HG03196 (cell line): ENCODE measurements at regions not wholly inside any gene's neighbourhood (a gene's known extent, or its start where the extent isn't known, plus 50 kb on each side); places are given as distances from the start of the nearest gene placed in this dataset.
"Not testable (repeated sequence)": the region's sequence is repeated elsewhere in the genome, so short reads cannot be mapped to it uniquely, and the experiment has no call there.

Experiments used
- ATAC-seq: cut with Tn5 transposase; IDR thresholded peaks from one replicate; pipeline ENCODE4 v1.9.1; 2021; ENCODE audit not compliant: unreplicated experiment

DNA sequence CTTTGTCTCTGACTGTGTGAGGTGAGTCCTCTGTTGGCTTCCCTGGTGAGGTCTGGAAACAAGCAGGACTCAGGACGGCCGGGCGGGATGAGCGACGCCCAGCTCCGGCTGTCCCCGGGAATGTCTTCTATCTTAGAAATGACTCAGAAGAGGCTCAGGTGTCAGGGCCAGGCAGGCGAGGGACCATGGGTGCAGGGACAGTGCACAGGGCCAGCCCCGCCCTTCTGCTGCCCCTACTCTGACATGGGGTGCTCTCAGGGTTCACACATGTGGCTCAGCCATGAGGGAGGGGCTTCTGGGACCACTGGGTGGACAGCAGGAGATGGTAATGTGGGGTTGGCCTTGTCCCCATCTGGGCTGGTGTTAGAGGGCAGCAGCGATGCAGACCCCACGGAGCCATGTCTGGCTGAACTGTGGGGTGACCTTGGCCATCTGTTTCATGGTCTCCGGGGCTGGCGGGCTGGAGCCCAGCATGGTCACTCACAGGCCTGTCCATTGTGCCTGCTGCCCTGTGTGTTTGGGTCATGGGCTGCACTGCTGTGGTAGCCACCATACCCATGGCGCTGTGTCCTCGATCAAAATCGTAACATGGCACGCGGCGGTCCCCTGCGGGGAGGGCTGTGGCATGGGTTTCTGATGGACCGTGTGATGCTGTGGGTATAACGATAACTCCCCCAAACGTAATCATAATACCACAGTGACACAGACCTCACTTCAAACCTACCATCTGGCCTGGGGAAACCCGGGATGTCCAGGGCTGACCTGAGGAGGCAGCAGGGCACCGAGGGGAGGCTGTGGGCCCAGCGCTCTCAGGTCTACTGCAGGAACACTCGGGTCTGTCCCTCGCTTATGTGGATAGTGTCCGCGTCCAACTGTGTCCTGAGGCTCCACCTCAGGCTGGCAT is 368.8 kb downstream of the TMEM121 start:
- ATAC-seq, result no peak

GRCh38 chr14:105896206-105896605 is 369.8 kb downstream of the TMEM121 start:
- ATAC-seq, result not testable (repeated sequence)

DNA sequence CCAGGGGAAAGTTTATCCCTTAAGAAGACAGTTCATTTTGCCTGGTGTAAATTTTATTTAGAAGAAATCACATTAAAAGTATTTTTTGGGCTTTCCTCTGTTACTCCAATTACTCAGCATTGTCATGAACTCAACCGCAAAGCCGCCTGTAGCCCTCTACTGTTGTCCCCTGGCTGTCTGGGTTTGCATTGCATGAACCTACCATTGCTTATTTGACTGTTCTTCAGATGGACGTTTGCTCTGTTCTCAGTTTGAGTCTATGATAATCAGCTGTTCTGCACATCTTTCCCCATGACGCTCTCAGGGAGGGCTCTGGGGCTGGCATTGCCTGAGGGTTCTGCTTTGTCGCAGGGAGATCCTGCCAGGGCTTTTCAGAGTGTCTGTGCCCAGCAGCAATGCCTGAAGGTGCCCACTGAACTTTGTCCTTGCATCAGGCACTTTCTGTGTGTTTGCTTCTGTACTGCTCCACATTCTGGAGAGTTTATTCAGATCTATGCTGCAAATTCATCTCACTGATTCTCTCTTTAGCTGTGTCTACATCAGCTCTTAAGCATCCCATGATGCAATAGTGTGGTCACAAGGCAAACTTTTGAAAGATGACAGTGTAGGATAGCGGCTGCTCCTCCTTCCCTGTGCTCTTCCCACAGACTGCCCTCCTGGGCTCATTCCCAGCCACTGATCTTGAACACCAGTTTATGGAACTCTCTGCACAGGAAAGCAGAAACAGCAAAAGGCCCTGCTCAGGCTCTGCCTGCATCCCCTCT is 370.8 kb downstream of the TMEM121 start:
- not testable (repeated sequence) for ATAC-seq

DNA sequence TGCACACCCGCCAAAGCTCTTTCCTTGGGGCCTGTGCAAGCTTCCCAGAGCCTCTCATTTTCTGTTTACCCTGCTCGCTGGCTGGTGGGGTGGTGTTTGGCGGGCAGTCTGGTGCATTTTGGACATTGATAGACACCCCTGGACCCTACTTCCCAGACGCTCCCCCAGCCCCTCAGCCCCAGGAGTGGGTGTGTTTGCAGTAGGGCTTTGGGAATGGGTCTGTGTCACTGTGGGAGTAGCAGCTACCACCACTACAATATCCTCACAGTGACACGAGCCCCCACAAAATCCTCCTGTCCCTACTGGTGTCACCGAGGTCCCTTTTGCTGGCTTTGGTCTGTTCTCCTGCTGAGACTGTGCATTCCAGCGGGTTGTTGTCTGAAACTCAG is 371.3 kb downstream of the TMEM121 start:
- no peak for ATAC-seq

- no peak for ATAC-seq
Observed at GRCh38 chr14:105898482-105899010, 372.2 kb downstream of the TMEM121 start.

- no peak for ATAC-seq
Observed at GRCh38 chr14:105899071-105899641, 372.8 kb downstream of the TMEM121 start.

DNA sequence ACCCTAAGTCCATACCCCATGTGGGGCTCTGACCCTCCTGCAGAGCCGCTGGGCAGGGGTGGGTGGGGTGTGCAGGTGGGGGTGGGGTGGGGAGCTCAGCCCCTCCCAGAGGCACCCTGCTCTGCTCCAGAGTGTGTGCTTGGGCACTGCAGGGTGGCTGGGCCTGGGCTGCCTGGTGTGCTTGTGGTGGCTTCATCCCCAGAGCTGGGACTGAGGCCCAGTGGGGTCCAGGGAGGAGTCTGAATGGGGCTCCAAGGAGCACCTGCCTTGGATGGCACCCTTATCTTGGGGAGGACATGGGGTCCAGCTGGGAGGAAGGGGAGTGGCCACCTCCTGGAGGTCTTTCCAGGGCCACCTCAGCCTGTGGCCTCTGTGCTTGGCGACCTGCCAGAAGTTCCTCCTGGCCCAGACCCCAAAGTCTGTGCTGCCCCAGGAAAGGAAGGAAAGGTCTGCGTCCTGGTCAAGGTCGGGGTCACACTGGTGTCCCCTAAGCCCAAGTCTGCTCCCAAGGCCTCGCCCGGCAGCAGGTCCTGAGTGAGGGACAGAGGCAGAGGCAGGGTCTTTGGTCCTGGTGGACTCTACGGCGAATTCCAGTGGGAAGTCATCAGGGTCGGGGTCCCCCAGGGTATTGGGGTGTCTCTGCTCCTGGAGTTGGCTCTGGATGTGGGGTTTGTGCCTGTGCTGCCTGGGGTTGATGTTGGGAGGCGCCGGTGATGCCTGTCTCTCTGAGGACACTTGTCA is 373.4 kb downstream of the TMEM121 start:
- ATAC-seq, result no peak

- no peak for ATAC-seq
Observed at GRCh38 chr14:105900398-105901160, 374.2 kb downstream of the TMEM121 start.

DNA sequence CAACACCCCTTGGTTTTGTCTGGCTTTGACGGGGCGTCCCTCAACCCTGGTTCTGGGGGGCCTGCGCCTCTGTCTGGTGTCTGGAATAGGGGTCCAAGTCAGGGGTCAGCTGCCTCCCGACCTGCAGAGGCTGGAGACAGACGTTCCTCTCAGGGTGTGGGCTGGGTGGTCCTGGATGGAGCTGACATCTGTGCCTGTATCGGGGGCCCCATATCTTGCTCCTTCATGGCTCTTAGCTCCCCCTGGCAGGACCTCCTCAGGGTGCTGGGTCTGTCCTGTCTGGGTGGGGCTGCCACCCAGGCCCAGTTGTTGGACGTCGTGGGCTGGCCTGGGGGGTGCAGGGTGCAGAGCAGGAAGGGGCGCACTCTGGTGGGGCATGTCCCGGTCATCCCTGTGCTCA is 374.8 kb downstream of the TMEM121 start:
- ATAC-seq, result no peak

DNA sequence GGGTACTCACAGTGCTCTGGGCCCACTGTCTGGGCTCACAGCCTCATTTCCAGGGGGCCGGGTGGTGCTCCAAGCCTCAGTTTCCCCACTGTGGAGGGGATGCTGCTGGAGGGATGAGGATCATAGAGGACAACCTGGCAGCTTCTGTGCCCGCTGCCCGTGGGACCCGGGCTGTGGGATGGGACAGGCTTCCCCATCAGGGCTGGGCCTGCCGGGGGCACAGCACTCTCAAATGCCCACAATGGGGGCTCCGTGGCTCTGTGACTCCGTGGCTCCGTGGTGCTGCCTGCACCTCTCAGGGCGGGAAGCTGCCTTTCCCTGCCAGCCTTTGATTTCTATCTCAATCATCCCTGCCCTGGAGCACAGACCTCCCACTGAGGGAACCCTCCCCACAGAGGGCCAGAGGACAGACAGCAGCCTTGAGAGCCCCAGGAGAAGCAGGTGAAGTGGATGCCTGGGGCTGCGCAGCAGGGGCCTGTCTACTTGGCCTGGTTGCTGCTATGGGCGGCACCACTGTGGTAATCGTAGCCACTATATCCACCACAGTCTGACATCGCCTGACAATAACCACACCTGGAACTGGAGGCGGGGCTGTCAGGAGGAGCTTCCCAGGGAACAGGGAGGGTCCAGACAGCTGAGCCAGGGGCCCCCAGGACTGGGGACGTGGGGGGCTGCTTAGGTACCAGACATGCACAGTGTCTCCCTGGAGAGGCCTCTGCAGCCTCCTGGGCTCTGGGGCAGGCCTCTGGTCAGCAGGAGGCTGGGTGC is 375.9 kb downstream of the TMEM121 start:
- no peak for ATAC-seq

DNA sequence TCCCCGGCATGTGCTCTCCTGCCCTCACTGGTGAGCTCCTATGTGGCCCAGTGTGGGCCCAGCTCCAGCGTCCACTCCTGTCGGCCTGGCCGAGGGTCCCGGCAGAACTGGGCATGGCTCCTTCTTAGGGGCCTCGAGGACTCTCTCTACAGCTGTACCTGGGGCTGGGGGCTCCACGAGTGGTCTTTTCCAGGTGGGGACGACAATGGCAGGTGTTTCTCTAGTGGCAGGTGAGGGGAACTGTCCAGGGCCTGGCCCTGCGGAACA is 376.4 kb downstream of the TMEM121 start:
- ATAC-seq, result not testable (repeated sequence)

GRCh38 chr14:105903971-105904370 is 377.6 kb downstream of the TMEM121 start:
- ATAC-seq, result no peak

- no peak for ATAC-seq
Observed at GRCh38 chr14:105904379-105904778, 378.0 kb downstream of the TMEM121 start.

GRCh38 chr14:105905456-105905855 is 379.1 kb downstream of the TMEM121 start:
- ATAC-seq, result no peak

- no peak for ATAC-seq
Observed at GRCh38 chr14:105907276-105907675, 380.9 kb downstream of the TMEM121 start.

DNA sequence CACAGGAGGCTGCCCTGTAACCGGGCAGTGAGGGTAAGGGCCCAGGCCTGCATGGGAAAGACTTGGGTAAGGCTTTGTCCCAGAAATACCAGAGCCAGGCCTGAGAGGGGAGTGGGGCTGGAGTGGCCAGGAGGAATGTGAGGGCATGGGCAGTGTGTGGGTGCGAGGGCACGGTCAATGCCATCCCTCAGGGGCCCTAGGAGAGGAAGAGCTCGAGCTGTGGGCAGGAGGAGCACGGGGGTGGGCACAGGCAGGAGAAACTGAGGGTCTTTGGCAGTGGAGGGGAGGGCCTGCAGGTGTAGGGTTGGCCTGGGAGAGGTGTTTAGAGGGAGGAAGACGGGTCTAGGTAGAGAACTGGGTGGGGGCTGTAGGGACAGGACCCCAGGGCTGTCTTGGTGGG is 381.6 kb downstream of the TMEM121 start:
- no peak for ATAC-seq

- ATAC-seq, result no peak
Observed at GRCh38 chr14:105908481-105908911, 382.1 kb downstream of the TMEM121 start.

DNA sequence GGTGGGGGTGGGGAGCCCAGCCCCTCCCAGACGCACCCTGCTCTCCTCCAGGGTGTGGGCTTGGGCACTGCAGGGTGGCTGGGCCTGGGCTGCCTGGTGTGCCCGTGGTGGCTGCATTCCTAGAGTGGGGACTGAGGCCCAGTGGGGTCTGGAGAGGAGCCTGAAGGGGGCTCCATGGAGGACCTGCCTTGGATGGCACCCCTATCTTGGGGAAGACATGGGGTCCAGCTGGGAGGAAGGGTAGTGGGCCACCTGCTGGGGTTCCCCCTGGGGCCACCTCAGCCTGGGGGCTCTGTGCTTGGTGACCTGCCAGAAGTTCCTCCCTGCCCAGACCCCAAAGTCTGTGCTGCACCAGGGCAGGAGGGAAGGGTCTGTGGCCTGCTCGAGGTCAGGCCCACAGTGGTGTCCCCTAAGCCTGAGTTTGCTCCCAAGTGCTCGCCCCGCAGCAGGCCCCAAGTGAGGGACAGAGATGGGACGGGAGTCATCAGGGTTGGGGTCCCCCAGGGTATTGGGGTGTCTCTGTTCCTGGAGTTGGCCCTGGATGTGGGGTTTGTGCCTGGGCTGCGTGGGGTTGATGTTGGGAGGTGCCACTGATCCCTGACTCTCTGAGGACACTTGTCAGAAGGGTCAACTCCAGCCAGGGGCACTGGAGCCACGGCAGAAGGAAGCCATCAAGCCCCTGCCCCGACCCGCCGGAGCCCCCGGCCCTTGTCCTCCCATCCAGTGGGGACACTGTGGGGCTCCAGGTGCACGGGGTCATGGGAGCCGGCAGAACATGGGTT is 382.9 kb downstream of the TMEM121 start:
- ATAC-seq, result no peak

DNA sequence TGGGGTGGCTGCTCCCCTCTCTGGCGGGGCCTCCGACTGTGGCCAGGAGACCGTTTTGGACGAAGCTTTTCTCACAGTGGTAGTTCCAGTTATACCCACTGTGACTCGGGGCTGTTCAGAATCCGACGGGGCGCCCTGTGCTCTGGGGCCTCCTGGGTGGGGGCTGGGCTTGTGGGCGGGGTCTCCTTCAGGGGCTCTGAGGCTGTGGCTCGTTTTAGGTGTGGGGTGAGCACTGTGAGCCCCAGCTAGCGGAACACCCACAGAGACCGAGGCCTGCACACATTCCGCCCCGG is 383.4 kb downstream of the TMEM121 start:
- ATAC-seq, result not testable (repeated sequence)
